GM12878 (cell line): ENCODE measurements at regions not wholly inside any gene's neighbourhood (a gene's known extent, or its start where the extent isn't known, plus 50 kb on each side); places are given as distances from the start of the nearest gene placed in this dataset.

ENCODE experiments used
- ATAC-seq: fragments of 200-7000 bp; cut with Tn5 transposase; 3 replicates; pipeline ENCODE4 v1.9.1; 2020; ENCODE audit warnings: mild to moderate bottlenecking, moderate library complexity
- BruUV-seq: library from RNA; stranded (reverse); fragments of 400-500 nt; replicated peaks from 2 replicates; lab custom pipeline; 2021; lab: Mats Ljungman, UMichigan
- CTCF ChIA-PET: fragments of 300-600 bp; sonication (Branson Sonifier 250); formaldehyde crosslinking; extraction: SDS; loops from one replicate; lab custom pipeline; 2021; ENCODE audit warnings: inconsistent platforms; lab: Yijun Ruan, JAX
- POLR2A ChIA-PET: fragments of 350-600 bp; formaldehyde crosslinking; extraction: SDS; loops from one replicate; lab custom pipeline; 2021; ENCODE audit warnings: inconsistent platforms; lab: Charles Lee
- RAD21 ChIA-PET: fragments of 300-600 bp; sonication (Branson Sonifier 250); formaldehyde crosslinking; loops from one replicate; lab custom pipeline; 2023; ENCODE audit warnings: antibody characterized with exemption; ENCODE audit not compliant: unreplicated experiment; lab: Charles Lee
- SMC1A ChIA-PET: fragments of 300-600 bp; sonication (Branson Sonifier 250); formaldehyde crosslinking; loops from one replicate; lab custom pipeline; 2023; ENCODE audit not compliant: unreplicated experiment, uncharacterized antibody; lab: Charles Lee
- DNase-seq: peaks from one replicate; pipeline ENCODE4 v3.0.0-alpha.2; 2011; ENCODE audit warnings: low read depth, low spot score
- FAIRE-seq: peaks from 3 replicates; lab custom pipeline; 2011; peaks lifted over from hg19 to GRCh38; lab: Jason Lieb, UNC
- H2AFZ ChIP-seq: 2 replicates; pipeline ENCODE4 v1.6.0; 2011; ENCODE audit warnings: low read depth, low read length, control low read depth; ENCODE audit not compliant: control insufficient read depth
- H3K27ac ChIP-seq: 2 replicates; pipeline ENCODE4 v1.5.1; 2011; ENCODE audit warnings: control low read depth; ENCODE audit not compliant: control insufficient read depth, insufficient read depth
- H3K27me3 ChIP-seq, 2 experiments: replicated peaks in 1 of 2; 2 replicates each; pipeline versions ENCODE4 v1.6.0 to v1.6.1; 2011; ENCODE audit warnings: low read length in 1 of 2; ENCODE audit not compliant: control insufficient read depth in 2 of 2, insufficient read depth in 2 of 2
- H3K36me3 ChIP-seq, 2 experiments: 2 replicates each; pipeline ENCODE4 v1.5.1; 2011; ENCODE audit warnings: low read length in 1 of 2; ENCODE audit not compliant: control insufficient read depth in 2 of 2, insufficient read depth in 2 of 2
- H3K4me1 ChIP-seq: 2 replicates; pipeline ENCODE4 v1.6.1; 2011; ENCODE audit warnings: mild to moderate bottlenecking, low read length, moderate library complexity, mixed read lengths; ENCODE audit not compliant: control insufficient read depth, insufficient read depth
- H3K4me2 ChIP-seq: 2 replicates; pipeline ENCODE4 v1.6.0; 2011; ENCODE audit warnings: control low read depth; ENCODE audit not compliant: control insufficient read depth, insufficient read depth
- H3K4me3 ChIP-seq: fragments of 200-600 bp; sonication (generic); 2 replicates; pipeline ENCODE4 v1.5.1; 2016
- H3K79me2 ChIP-seq: 2 replicates; pipeline ENCODE4 v1.6.0; 2011; ENCODE audit warnings: low read length; ENCODE audit not compliant: control insufficient read depth, insufficient read depth
- H3K9ac ChIP-seq: 2 replicates; pipeline ENCODE4 v1.8.0; 2011; ENCODE audit warnings: low read length, control low read depth, mixed read lengths; ENCODE audit not compliant: control insufficient read depth, insufficient read depth
- H3K9me3 ChIP-seq: replicated peaks from 3 replicates; pipeline ENCODE4 v1.5.1; 2011; ENCODE audit warnings: mild to moderate bottlenecking, low read length; ENCODE audit not compliant: control insufficient read depth, insufficient read depth
- H4K20me1 ChIP-seq: 2 replicates; pipeline ENCODE4 v1.6.0; 2011; ENCODE audit not compliant: control insufficient read depth, insufficient read depth
- BMI1 ChIP-seq: fragments of 450-650 bp; IDR thresholded peaks from 2 replicates; pipeline ENCODE4 v1.6.1; 2016; ENCODE audit warnings: mild to moderate bottlenecking, moderate library complexity, borderline replicate concordance
- CBX3 ChIP-seq: fragments of 200-600 bp; sonication (generic); IDR thresholded peaks from 2 replicates; pipeline ENCODE4 v1.6.1; 2016; ENCODE audit warnings: low read depth, borderline replicate concordance
- CBX5 ChIP-seq: sonication (generic); IDR thresholded peaks from 2 replicates; pipeline ENCODE4 v1.6.1; 2016; ENCODE audit warnings: low read depth, moderate library complexity, mild to moderate bottlenecking, inconsistent platforms
- CHD4 ChIP-seq: fragments of 200-600 bp; sonication (generic); IDR thresholded peaks from 2 replicates; pipeline ENCODE4 v1.6.1; 2016; ENCODE audit warnings: mild to moderate bottlenecking
- FOXK2 ChIP-seq: fragments of 450-650 bp; IDR thresholded peaks from 2 replicates; pipeline ENCODE4 v1.6.1; 2017; ENCODE audit warnings: mild to moderate bottlenecking, moderate library complexity
- IRF4 ChIP-seq: IDR thresholded peaks from 2 replicates; pipeline ENCODE4 v1.6.1; 2011; ENCODE audit warnings: low read depth, low read length
- LARP7 ChIP-seq: fragments of 450-650 bp; IDR thresholded peaks from 2 replicates; pipeline ENCODE4 v1.6.1; 2017; ENCODE audit warnings: mild to moderate bottlenecking
- NR2C2 ChIP-seq: IDR thresholded peaks from 2 replicates; pipeline ENCODE4 v1.6.1; 2011; ENCODE audit warnings: borderline replicate concordance, low read depth; ENCODE audit not compliant: control insufficient read depth, insufficient read length
- POLR2AphosphoS5 ChIP-seq: IDR thresholded peaks from 2 replicates; pipeline ENCODE4 v1.6.1; 2011; ENCODE audit warnings: mild to moderate bottlenecking, low read length, inconsistent platforms
- RB1 ChIP-seq: fragments of 450-650 bp; formaldehyde crosslinking; IDR thresholded peaks from 2 replicates; pipeline ENCODE4 v1.6.1; 2017; ENCODE audit warnings: mild to moderate bottlenecking, borderline replicate concordance
- SPI1 ChIP-seq: IDR thresholded peaks from 2 replicates; pipeline ENCODE4 v1.6.1; 2011; ENCODE audit warnings: low read depth, mild to moderate bottlenecking, low read length, moderate library complexity, borderline replicate concordance; ENCODE audit not compliant: insufficient read depth
- TCF7 ChIP-seq: IDR thresholded peaks from 2 replicates; pipeline ENCODE4 v1.6.1; 2014; ENCODE audit warnings: antibody characterized with exemption, borderline replicate concordance
- YY1 ChIP-seq: IDR thresholded peaks from 2 replicates; pipeline ENCODE4 v1.6.1; 2011; ENCODE audit warnings: low read depth, mild to moderate bottlenecking, low read length
- ZNF24 ChIP-seq: fragments of 450-650 bp; IDR thresholded peaks from 2 replicates; pipeline ENCODE4 v1.6.1; 2017; ENCODE audit warnings: antibody characterized with exemption, mild to moderate bottlenecking
- ZNF622 ChIP-seq: fragments of 450-650 bp; IDR thresholded peaks from 2 replicates; pipeline ENCODE4 v1.6.1; 2017; ENCODE audit warnings: mild to moderate bottlenecking, inconsistent platforms
- WGBS: methylation state at CpG from one replicate; pipeline ENCODE4 v1.1.6; 2016; ENCODE audit warnings: low lambda C conversion rate; ENCODE audit not compliant: insufficient replicate concordance, insufficient coverage; ENCODE audit errors: missing lambda C conversion rate; 5-methylcytosine and 5-hydroxymethylcytosine counted together
- in situ Hi-C: fragments of 300-500 bp; cut with MboI; formaldehyde crosslinking; loops from 9 replicates; pipeline ENCODE4 v1.14.3; 2018; ENCODE audit warnings: mixed read lengths
- intact Hi-C: fragments of 100-400 bp; cut with micrococcal nuclease; formaldehyde crosslinking; loops from one replicate; pipeline ENCODE4 v1.14.2; 2022; ENCODE audit not compliant: unreplicated experiment
- TF ChIP-seq, protein P1 (sequence below): fragments of 450-650 bp; conservative IDR thresholded peaks from 2 replicates; pipeline ENCODE4 v1.6.1; 2017; ENCODE audit warnings: mild to moderate bottlenecking, moderate library complexity
- TF ChIP-seq, protein P2 (sequence below): IDR thresholded peaks from 2 replicates; pipeline ENCODE4 v1.6.1; 2012; ENCODE audit warnings: improper control_type of control experiment, low read depth, low read length; ENCODE audit not compliant: insufficient replicate concordance

DNA sequence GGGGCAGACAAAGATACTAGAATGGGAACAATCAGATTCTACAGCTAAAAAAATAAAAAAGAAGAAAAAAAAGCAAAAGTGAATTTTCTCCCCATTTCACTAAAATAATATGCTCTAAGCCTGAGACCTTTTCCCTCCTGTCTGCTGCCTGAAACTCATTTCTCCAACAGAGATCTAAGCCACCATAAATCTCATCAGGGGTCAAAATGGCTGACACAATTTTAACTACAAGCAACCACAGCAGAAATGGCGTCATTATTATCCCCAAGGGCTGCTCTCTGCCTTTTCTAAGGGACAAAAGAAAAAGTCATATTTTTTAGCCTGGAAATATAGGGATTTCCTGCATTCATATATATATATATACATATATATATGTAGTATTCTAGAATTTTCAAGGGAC, 183.7 kb upstream of the CAMK1G start:
- no peaks in the 10 kb centered on the region for H3K9me3 ChIP-seq
- SMC1A ChIA-PET: no interaction called here
- ATAC-seq (no peak), DNase-seq (no peak), FAIRE-seq (no peak)
- 0% methylated on average over 1 of the region's 1 CpG for WGBS
- TF ChIP-seq TCF7 (no peak), CHD4 (no peak), LARP7 (no peak), BMI1 (no peak), FOXK2 (no peak), SPI1 (no peak), IRF4 (no peak), CBX3 (no peak), ZNF24 (no peak), YY1 (no peak), ZNF622 (no peak), NR2C2 (no peak), CBX5 (no peak), RB1 (no peak), POLR2AphosphoS5 (no peak)
- TF ChIP-seq, protein P1, sequence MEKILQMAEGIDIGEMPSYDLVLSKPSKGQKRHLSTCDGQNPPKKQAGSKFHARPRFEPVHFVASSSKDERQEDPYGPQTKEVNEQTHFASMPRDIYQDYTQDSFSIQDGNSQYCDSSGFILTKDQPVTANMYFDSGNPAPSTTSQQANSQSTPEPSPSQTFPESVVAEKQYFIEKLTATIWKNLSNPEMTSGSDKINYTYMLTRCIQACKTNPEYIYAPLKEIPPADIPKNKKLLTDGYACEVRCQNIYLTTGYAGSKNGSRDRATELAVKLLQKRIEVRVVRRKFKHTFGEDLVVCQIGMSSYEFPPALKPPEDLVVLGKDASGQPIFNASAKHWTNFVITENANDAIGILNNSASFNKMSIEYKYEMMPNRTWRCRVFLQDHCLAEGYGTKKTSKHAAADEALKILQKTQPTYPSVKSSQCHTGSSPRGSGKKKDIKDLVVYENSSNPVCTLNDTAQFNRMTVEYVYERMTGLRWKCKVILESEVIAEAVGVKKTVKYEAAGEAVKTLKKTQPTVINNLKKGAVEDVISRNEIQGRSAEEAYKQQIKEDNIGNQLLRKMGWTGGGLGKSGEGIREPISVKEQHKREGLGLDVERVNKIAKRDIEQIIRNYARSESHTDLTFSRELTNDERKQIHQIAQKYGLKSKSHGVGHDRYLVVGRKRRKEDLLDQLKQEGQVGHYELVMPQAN: no peak
- TF ChIP-seq, protein P2, sequence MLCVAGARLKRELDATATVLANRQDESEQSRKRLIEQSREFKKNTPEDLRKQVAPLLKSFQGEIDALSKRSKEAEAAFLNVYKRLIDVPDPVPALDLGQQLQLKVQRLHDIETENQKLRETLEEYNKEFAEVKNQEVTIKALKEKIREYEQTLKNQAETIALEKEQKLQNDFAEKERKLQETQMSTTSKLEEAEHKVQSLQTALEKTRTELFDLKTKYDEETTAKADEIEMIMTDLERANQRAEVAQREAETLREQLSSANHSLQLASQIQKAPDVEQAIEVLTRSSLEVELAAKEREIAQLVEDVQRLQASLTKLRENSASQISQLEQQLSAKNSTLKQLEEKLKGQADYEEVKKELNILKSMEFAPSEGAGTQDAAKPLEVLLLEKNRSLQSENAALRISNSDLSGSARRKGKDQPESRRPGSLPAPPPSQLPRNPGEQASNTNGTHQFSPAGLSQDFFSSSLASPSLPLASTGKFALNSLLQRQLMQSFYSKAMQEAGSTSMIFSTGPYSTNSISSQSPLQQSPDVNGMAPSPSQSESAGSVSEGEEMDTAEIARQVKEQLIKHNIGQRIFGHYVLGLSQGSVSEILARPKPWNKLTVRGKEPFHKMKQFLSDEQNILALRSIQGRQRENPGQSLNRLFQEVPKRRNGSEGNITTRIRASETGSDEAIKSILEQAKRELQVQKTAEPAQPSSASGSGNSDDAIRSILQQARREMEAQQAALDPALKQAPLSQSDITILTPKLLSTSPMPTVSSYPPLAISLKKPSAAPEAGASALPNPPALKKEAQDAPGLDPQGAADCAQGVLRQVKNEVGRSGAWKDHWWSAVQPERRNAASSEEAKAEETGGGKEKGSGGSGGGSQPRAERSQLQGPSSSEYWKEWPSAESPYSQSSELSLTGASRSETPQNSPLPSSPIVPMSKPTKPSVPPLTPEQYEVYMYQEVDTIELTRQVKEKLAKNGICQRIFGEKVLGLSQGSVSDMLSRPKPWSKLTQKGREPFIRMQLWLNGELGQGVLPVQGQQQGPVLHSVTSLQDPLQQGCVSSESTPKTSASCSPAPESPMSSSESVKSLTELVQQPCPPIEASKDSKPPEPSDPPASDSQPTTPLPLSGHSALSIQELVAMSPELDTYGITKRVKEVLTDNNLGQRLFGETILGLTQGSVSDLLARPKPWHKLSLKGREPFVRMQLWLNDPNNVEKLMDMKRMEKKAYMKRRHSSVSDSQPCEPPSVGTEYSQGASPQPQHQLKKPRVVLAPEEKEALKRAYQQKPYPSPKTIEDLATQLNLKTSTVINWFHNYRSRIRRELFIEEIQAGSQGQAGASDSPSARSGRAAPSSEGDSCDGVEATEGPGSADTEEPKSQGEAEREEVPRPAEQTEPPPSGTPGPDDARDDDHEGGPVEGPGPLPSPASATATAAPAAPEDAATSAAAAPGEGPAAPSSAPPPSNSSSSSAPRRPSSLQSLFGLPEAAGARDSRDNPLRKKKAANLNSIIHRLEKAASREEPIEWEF: no peak
- no peaks in the 10 kb centered on the region for H3K27me3 ChIP-seq
- in situ Hi-C loops (no loop called here), intact Hi-C loops (no loop called here)
- H2AFZ ChIP-seq: no peak overlapping the region
- no peaks in the 10 kb centered on the region for H3K4me1 ChIP-seq
- H3K4me3 ChIP-seq: no peak overlapping the region
- H3K27ac ChIP-seq: no peak overlapping the region
- CTCF ChIA-PET: no interaction called here
- H3K4me2 ChIP-seq: no peak overlapping the region
- POLR2A ChIA-PET: no interaction called here
- H3K36me3 ChIP-seq: no peaks in the 10 kb centered on the region
- BruUV-seq: no TSS peak
- RAD21 ChIA-PET: interaction anchor here (0.8 kb wide), 1 partner anchor 48 kb away, joined by 3 read pairs; no protein-coding TSS in a partner anchor
- no peak overlapping the region for H3K9ac ChIP-seq
- H3K79me2 ChIP-seq: no peaks in the 10 kb centered on the region
- no peaks in the 10 kb centered on the region for H4K20me1 ChIP-seq
